DMS53 treated with DMSO at 0.1 percent for 48 hours (cell line): ENCODE measurements at regions not wholly inside any gene's neighbourhood (a gene's known extent, or its start where the extent isn't known, plus 50 kb on each side); places are given as distances from the start of the nearest gene placed in this dataset.
"Not testable (repeated sequence)": the region's sequence is repeated elsewhere in the genome, so short reads cannot be mapped to it uniquely, and the experiment has no call there.

Experiments
- DNase-seq: peaks from one replicate; lab custom pipeline; 2025; ENCODE audit not compliant: unreplicated experiment; lab: John Stamatoyannopoulos, UW

- no peak for DNase-seq
Measured at GRCh38 chr2:236346366-236346765, 82.2 kb upstream of the ASB18 start.

GRCh38 chr2:236348279-236348678 is 84.1 kb upstream of the ASB18 start:
- DNase-seq = no peak

GRCh38 chr2:236348976-236349375 is 84.8 kb upstream of the ASB18 start:
- DNase-seq = no peak

- no peak for DNase-seq
Measured at GRCh38 chr2:236350426-236350825, 86.2 kb upstream of the ASB18 start.

- DNase-seq = no peak
Measured at GRCh38 chr2:236351966-236352525, 87.8 kb upstream of the ASB18 start.

- DNase-seq = peak; percentile 41
Measured at GRCh38 chr2:236352761-236353593, 88.8 kb upstream of the ASB18 start.

- DNase-seq = no peak
Measured at GRCh38 chr2:236353594-236353942, 89.4 kb upstream of the ASB18 start.

- no peak for DNase-seq
Measured at GRCh38 chr2:236354056-236354940, 90.1 kb upstream of the ASB18 start.

- DNase-seq = no peak
Measured at GRCh38 chr2:236354973-236355595, 90.9 kb upstream of the ASB18 start.

GRCh38 chr2:236355911-236356310 is 91.7 kb upstream of the ASB18 start:
- DNase-seq = no peak

- DNase-seq = not testable (repeated sequence)
Measured at GRCh38 chr2:236356321-236356720, 92.1 kb upstream of the ASB18 start.

GRCh38 chr2:236358482-236358881 is 94.3 kb upstream of the ASB18 start:
- DNase-seq = not testable (repeated sequence)

GRCh38 chr2:236359426-236360045 is 95.3 kb upstream of the ASB18 start:
- no peak for DNase-seq

- no peak for DNase-seq
Measured at GRCh38 chr2:236360496-236360895, 96.3 kb upstream of the ASB18 start.

- no peak for DNase-seq
Measured at GRCh38 chr2:236363711-236364277, 99.6 kb upstream of the ASB18 start.

- no peak for DNase-seq
Measured at GRCh38 chr2:236365258-236366048, 101.2 kb upstream of the ASB18 start.

GRCh38 chr2:236366049-236366387 is 101.8 kb upstream of the ASB18 start:
- DNase-seq = no peak

- no peak for DNase-seq
Measured at GRCh38 chr2:236366397-236366796, 102.2 kb upstream of the ASB18 start.

- no peak for DNase-seq
Measured at GRCh38 chr2:236367506-236368289, 103.5 kb upstream of the ASB18 start.
